NCI-H146 treated with DMSO at 0.1 percent for 48 hours (cell line): ENCODE measurements at regions not wholly inside any gene's neighbourhood (a gene's known extent, or its start where the extent isn't known, plus 50 kb on each side); places are given as distances from the start of the nearest gene placed in this dataset.
A peak's percentile ranks its signal among the peaks of the same experiment; 100 is the strongest.
"Not testable (repeated sequence)": the region's sequence is repeated elsewhere in the genome, so short reads cannot be mapped to it uniquely, and the experiment has no call there.

ENCODE experiments used
- DNase-seq: peaks from one replicate; lab custom pipeline; 2025; ENCODE audit not compliant: unreplicated experiment; lab: John Stamatoyannopoulos, UW

DNA sequence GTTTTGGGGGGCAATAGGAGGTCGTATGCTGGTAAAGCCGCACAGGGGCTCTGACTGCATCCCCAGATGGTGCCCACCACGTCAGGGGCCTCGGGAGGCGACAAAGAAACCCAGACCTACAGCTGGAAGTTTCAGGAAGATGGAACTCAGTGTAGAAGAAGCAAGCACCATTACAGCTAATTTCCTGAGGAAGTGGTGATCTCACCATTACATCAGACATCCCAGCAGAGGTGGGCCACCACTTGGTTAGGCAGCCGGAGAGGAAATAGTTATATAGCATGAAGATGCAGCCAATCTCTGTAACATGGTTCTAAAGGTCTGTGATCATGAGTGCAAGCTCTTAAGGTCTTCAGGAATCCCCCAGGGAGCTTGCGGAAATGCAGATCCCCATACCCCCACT lies 127.3 kb upstream of the PCBD1 start:
- DNase-seq = no peak

DNA sequence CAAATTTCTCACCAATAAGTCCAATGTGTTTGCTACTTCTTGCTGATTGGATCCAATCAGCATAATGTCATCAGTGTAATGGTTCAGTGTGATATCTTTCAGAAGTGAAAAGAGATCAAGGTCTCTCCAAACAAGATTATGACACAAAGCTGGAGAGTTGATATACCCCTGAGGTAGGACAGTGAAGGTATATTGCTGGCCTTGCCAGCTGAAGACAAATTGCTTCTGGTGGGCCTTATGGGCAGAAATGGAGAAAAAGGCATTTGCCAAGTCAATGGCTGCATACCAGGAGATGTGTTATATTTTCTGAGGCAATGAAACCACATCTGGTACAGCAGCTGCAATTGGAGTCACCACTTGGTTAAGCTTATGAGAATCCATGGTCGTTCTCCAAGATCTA lies 131.7 kb upstream of the PCBD1 start:
- not testable (repeated sequence) for DNase-seq

DNA sequence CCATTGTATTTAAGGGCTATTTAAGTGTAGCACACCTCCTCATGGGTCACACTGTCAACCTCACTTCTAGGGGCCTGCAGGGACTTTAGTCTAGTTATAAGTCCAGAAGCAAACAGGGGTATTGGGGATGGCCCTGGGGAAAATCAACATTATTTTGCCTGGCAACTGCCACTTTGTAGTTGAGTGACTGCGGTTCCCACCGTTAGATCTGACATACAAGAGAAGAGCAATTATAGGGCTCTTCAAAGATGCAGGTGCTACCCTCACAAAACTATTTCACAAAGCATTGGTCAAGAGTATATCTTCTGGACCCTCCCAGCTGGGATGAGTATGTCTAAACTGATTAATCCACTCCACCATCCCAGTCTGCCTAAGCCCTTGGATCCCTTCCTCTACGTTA lies 133.0 kb upstream of the PCBD1 start:
- DNase-seq = no peak

DNA sequence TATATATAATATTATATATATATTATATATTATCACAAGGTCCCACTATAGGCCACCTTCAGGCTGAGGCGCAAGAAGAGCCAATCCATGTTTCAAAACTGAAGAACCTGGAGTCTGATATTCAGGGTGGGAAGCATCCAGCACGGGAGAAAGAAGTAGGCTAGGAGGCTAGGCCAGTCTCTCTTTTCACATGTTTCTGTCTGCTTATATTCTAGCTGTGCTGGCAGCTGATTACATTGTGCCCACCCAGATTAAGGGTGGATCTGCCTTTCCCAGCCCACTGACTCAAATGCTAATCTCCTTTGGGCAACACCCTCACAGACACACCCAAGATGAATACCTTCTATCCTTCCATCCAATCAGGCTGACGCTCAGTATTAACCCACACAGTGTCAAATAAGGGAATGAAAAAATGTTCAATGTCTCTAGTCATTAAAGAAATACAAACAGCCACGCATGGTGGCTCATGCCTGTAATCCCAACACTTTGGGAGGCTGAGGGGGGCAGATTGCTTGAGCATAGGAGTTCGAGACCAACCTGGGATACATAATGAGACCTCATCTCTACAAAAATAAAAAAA lies 135.4 kb upstream of the PCBD1 start:
- no peak for DNase-seq

DNA sequence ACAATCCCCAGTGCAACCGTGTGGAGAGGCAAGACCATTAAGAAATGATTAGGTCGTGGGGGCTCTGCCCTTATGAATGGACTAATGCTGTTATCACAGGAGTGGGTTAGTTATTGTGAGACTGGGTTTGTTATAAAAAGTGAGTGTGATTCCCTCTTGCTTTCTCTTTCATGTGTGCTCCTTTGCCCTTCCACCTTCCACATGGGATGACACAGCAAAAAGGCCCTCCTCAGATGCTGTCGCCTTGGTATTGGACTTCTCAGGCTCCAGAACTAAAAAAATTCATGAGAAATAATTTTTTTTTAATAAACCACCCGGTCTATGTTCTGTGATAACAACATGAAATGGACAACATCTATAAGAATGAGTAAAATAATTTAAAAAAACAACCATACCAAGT lies 136.1 kb upstream of the PCBD1 start:
- no peak for DNase-seq

DNA sequence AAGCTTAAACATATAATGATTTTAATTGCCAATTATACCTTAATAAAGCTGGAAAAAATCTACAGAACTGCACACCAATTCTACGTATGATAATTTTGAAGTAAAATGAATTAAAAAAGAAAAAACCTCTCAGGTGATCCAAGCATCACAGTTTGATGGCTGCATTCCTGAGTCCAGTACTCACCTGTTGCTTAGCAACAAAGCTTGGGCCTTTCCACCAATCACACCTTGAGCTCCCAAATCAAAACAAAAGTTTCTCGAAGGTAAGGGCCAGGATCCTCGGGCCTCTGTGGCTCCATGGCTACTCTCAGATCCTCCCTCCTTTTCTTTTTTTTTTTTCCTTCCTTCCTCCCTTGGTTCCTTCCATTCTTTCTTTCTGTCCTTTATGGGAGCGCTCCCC lies 137.2 kb upstream of the PCBD1 start:
- no peak for DNase-seq

DNA sequence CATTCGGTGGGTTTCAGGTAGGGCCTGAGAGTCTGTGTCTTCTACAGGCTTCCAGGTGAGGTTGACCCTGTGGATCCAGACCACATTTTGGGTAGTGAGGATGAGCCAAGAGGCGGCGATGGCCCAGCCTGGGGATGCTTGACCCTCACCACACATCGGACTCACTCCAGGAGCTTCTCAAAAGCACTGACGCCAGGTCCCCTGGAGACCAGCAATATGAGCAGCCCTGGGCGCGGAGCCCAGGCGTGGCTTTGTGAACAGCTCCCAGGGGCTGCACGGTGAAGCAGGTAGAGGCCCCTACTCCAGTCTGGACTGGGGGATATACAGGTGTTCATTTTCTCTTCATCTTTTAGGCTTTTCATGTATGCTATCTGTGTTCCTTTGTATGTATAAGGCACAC lies 139.7 kb upstream of the PCBD1 start:
- DNase-seq = no peak

DNA sequence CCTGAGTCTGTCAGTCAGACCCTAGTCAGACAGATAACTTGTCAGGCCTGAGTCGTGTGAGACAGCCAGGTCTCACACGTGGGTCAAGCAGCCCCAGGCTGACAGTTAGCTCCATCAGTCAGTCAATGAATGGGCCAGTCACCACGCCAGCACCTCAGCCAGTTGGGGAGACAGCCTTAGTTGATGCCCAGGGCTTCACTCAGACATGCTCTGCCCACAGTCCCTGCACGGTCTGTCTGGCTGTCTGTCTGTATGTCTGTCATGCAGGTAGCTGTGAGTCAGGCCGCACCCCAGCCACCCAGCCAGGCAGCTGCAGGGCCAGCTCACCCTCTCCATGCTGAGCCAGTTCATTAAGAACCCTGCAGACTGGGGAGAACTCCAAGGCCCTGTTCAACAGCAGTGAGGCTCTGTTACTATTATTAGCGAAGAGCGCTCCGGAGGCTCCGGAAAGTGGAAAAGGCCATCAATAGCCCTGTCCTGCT lies 141.1 kb upstream of the PCBD1 start:
- no peak for DNase-seq

DNA sequence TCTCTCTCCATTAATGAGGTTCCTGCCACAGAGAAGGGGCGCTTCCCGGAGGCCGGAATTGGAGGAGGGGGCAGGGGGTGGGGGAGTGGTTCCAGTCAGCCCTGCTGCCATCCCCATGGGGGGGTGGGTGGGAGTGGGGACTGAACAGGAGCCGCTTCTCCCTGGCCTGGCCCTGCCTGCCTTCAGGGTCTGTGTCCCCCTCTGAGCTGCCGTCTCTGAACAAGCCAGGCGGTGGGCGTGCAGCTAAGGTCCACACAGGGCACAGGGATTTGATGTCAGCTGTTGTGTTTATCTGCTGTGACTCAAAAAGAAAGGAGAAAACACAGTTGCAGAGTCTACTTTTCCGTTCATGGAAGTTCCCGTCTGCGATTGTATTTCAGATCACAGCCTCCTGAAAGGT lies 141.5 kb upstream of the PCBD1 start:
- DNase-seq = no peak

DNA sequence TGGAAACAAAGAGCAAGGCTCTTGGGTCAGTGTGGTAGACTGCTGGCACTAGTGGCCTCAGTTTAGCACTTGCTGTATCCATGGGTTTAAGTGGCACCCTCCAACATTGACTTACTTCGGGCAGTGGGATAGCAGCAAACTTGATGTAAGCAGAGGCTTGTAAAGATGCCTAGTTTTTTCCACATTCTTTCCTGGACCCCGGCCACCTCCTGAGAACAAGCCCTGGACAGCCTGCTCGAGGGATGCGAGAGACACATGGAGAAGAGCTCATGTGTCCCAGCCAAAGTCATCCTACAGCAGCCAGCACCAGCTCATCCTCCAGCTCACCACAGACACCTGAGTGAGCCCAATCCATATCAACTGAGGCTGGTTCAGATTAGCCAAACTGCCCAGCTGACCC lies 142.7 kb upstream of the PCBD1 start:
- no peak for DNase-seq

DNA sequence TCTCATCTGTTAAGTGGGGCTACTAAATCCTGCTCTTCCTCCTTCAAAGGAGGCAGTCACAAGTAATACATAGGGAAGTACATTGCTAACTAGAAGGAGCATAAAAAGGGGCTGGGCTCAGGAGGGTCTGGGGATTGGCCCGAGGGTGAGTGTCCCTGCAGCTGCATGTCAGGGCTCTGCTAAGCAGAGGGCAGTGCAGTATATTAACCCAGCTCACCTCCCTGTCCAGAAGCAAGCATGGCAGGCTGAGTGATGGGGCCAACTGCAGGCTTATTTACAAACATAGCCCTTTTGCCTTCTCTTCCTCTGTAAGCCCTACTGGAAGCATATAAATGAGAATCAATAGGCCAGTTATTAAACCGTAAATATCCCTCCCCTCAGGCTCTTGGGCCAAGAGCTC lies 143.2 kb upstream of the PCBD1 start:
- no peak for DNase-seq

DNA sequence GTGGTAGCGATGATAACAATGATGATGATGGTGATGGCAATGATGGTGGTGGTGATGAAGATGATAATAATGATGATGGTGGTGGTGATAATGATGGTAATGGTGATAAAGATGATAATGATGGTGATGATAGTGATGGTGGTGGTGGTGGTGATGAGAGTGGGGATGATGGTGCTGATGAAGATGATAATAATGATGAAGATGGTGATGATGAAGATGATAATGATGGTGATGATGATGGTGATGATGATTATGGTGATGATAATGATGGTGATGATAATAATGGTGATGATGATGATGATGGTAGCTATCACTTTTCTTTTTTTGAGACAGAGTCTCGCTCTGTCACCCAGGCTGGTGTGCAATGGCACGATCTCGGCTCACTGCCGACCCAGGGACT lies 144.5 kb upstream of the PCBD1 start:
- no peak for DNase-seq

DNA sequence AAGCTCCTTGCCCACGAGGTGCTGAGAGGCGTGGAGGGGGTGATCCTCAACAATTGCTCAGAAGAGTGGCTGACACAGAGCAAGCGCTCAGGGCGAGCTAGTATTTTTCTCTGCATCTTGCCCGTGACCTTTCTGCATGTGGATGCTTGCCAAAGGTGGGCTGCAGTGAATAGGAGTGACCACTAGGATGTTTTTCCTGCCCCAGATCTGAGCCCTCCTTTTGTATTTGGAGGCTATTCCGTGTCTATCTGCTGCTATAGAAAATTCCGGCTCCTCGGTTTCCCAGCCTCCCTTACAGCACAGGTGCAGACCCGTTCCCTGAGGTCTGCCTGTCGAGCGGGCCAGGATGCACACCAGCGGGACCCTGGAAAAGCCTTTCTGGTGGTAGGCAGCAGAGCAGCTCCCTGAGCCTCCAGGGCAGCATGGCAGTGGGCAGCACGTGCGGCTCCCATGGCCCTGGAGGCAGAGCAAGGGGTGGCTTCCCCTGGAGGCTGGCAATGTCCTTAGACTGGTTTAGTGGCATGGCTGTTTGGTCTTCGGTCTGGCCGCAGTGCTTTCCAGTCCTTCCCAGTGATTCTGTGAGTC lies 145.1 kb upstream of the PCBD1 start:
- no peak for DNase-seq

DNA sequence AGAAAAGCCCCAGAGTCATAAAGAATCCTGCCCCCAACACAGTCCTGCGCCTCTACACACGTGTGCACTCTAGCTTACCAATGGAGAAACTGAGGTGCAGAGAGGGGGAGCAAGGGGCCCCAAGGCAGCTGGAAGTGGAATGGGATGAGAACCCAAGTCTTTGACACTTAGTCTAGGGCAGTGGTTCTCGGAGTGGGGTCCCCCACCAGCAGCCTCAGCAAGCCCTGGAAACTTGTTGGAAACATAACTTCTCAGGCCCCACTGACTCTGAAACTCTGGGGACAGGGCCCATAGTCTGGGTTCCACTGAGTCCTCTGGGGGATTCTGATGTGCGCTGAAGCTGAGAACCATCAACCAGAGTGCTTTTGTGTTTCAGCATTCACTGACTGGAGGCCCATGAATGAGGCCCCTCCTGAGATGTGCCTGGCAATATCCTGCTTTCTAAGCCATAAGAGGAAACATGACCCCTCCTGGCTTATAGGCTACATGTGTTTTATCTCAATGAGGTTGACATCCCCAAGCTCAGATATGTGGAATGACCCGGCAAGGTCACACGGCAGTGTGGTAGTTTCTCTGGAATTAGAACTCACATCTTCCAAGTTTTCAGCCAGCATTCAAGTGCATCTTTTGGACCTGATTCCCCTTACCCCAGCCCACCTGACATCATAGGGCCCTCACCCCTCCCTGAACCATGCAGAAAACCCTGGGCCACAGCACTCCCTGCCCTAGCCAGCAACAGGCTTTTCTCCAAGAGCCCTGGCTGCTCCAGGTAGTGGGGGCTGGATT lies 147.3 kb upstream of the PCBD1 start:
- DNase-seq = no peak

DNA sequence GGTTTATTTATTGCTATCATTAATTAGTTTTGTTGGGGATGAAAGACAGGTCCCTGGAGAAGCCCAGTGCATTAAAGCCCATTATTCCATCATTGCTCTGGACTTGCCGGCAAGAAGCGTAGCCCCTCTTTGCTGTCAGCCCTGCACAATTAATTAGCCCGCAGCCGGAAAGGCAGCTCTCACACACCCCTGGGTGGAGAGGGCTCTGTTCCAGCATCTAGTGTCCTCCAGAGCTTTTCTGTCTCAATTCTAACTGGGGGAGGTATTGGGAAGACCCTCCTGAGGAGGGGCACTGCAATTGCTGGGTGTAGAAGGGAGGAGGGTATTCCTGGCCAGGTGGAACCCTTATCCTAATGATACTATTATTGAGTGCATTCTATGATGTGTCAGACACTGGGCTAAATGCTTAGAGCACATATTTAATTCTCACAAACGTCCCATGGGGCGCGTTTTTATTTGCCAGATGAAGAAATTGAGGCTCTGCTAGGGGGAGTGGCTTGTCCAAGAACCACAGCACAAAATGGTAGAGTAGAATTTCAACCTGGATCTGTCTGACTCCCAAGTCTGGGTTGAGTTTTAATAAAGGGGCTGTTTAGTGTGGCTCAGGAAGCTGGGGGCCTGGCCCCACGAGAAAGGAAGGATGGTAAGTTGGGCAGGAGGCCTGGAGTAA lies 148.1 kb upstream of the PCBD1 start:
- DNase-seq = no peak

DNA sequence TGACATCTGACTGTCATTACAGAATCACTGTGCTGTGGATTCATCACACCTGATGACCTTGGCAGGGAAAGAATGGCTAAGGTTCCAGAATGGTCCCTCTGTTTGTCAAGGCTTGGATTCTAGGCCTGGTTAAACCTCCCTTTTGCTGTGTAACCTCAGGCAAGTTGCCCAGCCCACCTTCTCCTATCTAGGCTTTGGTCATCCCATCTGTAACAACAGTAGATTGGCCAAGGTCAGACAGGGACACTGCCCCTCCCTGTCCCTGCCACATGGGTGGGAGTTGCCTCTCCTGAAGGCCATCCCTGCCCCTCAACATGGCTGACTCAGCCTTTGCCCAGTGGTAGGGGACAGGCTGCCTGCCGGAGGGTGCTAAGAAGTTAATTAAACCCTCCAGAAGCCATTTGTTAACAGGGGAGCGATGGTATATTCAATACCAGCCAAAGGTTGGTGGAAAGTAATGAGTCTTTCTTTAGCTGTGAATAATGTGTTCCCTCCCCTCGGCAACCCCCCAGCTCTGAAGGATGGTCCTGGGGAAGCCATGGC lies 149.8 kb upstream of the PCBD1 start:
- no peak for DNase-seq

DNA sequence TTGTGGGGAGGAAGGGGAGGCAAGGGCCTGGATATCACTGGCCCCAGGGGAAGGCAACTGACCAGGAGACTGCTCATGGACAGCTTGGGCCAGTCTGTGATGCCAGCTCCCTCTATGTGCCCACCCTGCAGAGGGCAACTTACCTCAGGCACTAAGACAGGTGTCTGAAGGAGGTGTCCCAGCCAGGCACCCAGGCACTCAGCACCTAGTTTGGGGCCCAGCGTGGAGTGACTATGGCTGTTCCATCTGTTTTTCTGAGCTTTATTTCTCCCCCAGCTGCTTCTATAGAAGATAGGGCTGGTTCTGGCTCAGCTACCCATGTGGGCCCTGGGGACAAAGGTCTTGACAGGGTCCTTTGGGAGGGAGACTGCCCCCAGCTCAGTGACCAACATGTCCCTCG lies 150.6 kb upstream of the PCBD1 start:
- no peak for DNase-seq

DNA sequence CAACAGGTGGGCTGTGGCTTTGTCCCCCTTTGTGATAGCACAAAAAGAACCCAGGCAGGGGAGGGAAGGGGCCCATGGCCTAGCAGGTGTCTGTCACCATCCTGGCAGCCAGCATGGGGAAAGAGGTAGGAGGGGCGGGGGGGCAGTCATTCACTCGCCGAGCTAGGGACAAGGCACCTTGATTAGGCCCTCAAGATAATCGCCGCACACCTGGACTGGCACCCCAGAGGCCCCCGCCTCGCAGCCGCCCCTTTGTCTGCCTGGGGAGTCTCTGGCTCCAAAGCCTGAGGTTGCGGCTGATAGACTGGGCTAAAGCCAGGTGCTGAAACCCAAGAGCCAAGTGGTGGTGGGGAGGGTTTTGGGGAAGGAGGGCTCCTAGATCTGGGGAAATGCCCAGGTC lies 151.2 kb upstream of the PCBD1 start:
- DNase-seq = peak; percentile 84

DNA sequence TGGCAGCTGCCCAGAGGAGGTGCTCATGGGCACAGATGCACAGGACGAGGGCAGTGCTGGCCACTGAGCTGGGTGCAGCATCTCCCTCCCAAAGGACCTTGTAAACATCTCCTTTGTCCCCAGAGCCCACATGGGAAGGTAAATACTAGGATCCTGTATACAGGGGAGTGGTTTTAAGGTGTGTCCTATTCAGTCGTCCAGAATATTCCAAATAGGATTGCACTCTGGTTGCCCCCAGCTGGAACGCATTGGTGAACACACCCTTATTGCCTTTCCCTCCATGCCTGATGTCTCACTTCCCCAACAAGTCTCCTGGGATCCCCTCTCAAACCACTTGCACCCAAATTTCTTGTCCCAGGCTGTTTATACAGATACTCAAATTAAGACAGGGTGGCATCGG lies 152.0 kb upstream of the PCBD1 start:
- DNase-seq = peak; percentile 30

DNA sequence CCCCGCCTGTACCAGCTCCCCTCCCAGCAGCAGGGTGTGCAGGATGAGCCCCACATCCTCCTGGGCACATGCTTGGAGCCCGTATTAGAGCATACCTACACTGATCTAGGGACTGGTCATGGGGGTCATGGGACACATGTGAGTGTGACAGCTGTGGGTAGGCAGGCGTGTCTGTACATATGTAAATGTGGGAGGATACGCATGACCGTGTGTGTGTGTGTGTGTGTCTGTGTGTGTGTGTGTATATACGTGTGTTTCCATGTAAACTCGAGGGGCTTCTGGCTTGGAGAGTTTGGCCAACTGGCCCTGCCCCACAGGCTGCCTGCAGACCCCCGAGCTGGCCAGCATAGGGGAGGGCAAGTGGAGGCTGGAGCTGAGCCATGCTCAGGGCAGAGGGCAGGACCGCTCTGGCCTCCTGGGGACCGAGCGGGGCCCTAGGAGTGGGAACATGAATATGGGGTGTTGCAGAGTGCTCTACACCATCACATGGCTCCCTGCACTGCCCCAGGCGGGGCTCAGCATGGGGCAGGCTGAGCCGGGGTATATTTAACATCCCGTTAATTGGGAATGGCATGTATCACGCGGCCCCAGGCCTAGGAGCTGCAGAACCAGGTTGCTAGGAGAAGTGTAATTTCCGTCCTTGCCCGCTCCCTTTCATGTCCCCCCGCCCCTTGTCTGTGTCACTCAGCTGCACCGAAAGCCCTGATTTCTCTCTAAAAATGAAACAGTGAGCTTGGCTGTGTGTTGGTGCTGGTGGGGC lies 152.7 kb upstream of the PCBD1 start:
- DNase-seq = peak; percentile 66

DNA sequence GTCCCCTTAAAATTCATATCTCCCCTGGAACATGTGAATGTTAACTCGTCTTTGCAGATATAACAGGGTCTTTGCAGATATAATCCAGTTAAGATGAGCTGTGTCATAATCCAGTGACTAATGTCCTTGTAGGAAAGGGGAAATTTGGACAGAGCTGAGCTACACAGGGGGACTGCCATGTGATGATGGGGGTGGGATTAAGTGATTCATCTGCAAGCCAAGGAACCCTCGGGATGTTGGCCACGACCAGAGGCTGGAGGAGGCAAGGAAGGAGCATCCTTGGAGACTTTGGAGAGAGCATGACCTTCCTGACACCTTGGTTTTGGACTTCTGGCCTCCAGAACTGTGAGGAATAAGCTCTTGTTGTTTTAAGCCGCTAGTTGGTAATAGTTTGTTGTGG lies 153.9 kb upstream of the PCBD1 start:
- DNase-seq = no peak
